ENCODE measurements at regions not wholly inside any gene's neighbourhood (a gene's known extent, or its start where the extent isn't known, plus 50 kb on each side); places are given as distances from the start of the nearest gene placed in this dataset.

- TF ChIP-seq TCF7L2 (IDR thresholded peaks at IDR 0.05; ENCODE audit: borderline replicate concordance, extremely low read depth, insufficient read depth, insufficient read length) (no peak), EZH2phosphoT487 (IDR thresholded peaks at IDR 0.05; ENCODE audit: borderline replicate concordance) (no peak), CEBPB (IDR thresholded peaks at IDR 0.05; ENCODE audit: low read depth) (no peak), ZBTB33 (IDR thresholded peaks at IDR 0.05; ENCODE audit: extremely low read depth, insufficient replicate concordance, low read length) (no peak)
- intact Hi-C loops (cut with micrococcal nuclease): no loop called here
- ChIA-PET RAD21 (ENCODE audit: low non-redundant PET in 1 of 2, low total read pairs in 2 of 2, uncharacterized antibody in 2 of 2, unreplicated experiment in 2 of 2) (no interaction called here), POLR2A (no interaction called here), CTCF (no interaction called here)
- H3K4me1 ChIP-seq (ENCODE audit: control insufficient read depth in 1 of 2, insufficient read depth in 2 of 2, low read length in 2 of 2): no peaks in the 10 kb centered on the region
- no peaks in the 10 kb centered on the region for H3K9me2 ChIP-seq (ENCODE audit: insufficient read depth)
- no peak overlapping the region for H3K4me3 ChIP-seq (replicated peaks in 1 of 2; ENCODE audit: low read depth in 1 of 2, low read length in 2 of 2)
- H3K9me3 ChIP-seq (ENCODE audit: control insufficient read depth in 1 of 2, insufficient read depth in 1 of 2, low read depth in 1 of 2, low read length in 2 of 2): peaks cover 4 to 11% of the 10 kb centered on the region in 2 experiments; a peak in 2 of 4 replicates
- no peak overlapping the region for H3K9ac ChIP-seq (ENCODE audit: low read length)
- H3K79me2 ChIP-seq (ENCODE audit: insufficient read depth, low read length): no peaks in the 10 kb centered on the region
- no peaks in the 10 kb centered on the region for H4K20me1 ChIP-seq (ENCODE audit: insufficient read depth)
- BruUV-seq (replicated peaks): no TSS peak
- no peak overlapping the region for H2AFZ ChIP-seq (ENCODE audit: low read depth, low read length, poor library complexity, severe bottlenecking)
- ATAC-seq (no peak), DNase-seq (ENCODE audit: low read depth, low spot score) (no peak)
- no peak overlapping the region for H3K4me2 ChIP-seq (ENCODE audit: low read length)
- no peaks in the 10 kb centered on the region for H3K27me3 ChIP-seq (ENCODE audit: insufficient read depth, low read length)
- no peak overlapping the region for H3K27ac ChIP-seq (ENCODE audit: low read depth, low read length)
- H3K36me3 ChIP-seq (ENCODE audit: control insufficient read depth in 1 of 2, insufficient read depth in 2 of 2, low read length in 2 of 2): no peaks in the 10 kb centered on the region
These were observed 492.7 kb downstream of the NTRK3 start for GRCh38 chr15:87763837-87764236.

GRCh38 chr15:87761736-87762509 is 494.6 kb downstream of the NTRK3 start:
- ChIA-PET RAD21 (ENCODE audit: low non-redundant PET in 1 of 2, low total read pairs in 2 of 2, uncharacterized antibody in 2 of 2, unreplicated experiment in 2 of 2) (no interaction called here), POLR2A (no interaction called here)

More at GRCh38 chr15:87761736-87762509, 494.6 kb downstream of the NTRK3 start:
- BruUV-seq (replicated peaks): no TSS peak
- intact Hi-C loops (cut with micrococcal nuclease): no loop called here
- no peaks in the 10 kb centered on the region for H3K9me2 ChIP-seq (ENCODE audit: insufficient read depth)
- TF ChIP-seq CTCF (IDR thresholded peaks at IDR 0.05 in 2 of 3, conservative IDR thresholded peaks at IDR 0.05 in 1 of 3; ENCODE audit: borderline replicate concordance in 1 of 3, insufficient read depth in 1 of 3, low read depth in 2 of 3, low read length in 2 of 3) (no peak), JUND (IDR thresholded peaks at IDR 0.05) (no peak), CEBPB (IDR thresholded peaks at IDR 0.05; ENCODE audit: low read depth) (no peak)
- no peaks in the 10 kb centered on the region for H3K27me3 ChIP-seq (ENCODE audit: insufficient read depth, low read length)
- no peak overlapping the region for H3K4me3 ChIP-seq (replicated peaks in 1 of 2; ENCODE audit: low read depth in 1 of 2, low read length in 2 of 2)
- no peak overlapping the region for H3K27ac ChIP-seq (ENCODE audit: low read depth, low read length)
- CTCF ChIA-PET: no interaction called here
- no peaks in the 10 kb centered on the region for H3K4me1 ChIP-seq (ENCODE audit: control insufficient read depth in 1 of 2, insufficient read depth in 2 of 2, low read length in 2 of 2)
- no peaks in the 10 kb centered on the region for H3K79me2 ChIP-seq (ENCODE audit: insufficient read depth, low read length)
- H3K9me3 ChIP-seq (ENCODE audit: control insufficient read depth in 1 of 2, insufficient read depth in 1 of 2, low read depth in 1 of 2, low read length in 2 of 2): peaks cover 3 to 11% of the 10 kb centered on the region in 2 experiments; a peak in 2 of 4 replicates
- DNase-seq (ENCODE audit: low read depth, low spot score) (no peak), ATAC-seq (no peak)
- H3K4me2 ChIP-seq (ENCODE audit: low read length): no peak overlapping the region
- H3K9ac ChIP-seq (ENCODE audit: low read length): no peak overlapping the region
- no peaks in the 10 kb centered on the region for H4K20me1 ChIP-seq (ENCODE audit: insufficient read depth)
- no peaks in the 10 kb centered on the region for H3K36me3 ChIP-seq (ENCODE audit: control insufficient read depth in 1 of 2, insufficient read depth in 2 of 2, low read length in 2 of 2)
- H2AFZ ChIP-seq (ENCODE audit: low read depth, low read length, poor library complexity, severe bottlenecking): no peak overlapping the region
